ENCODE measurements at regions not wholly inside any gene's neighbourhood (a gene's known extent, or its start where the extent isn't known, plus 50 kb on each side); places are given as distances from the start of the nearest gene placed in this dataset.
"Not testable (repeated sequence)": the region's sequence is repeated elsewhere in the genome, so short reads cannot be mapped to it uniquely, and the experiment has no call there.

GRCh38 chr15:85267158-85267857 lies 113.1 kb upstream of the AKAP13 start:
- DNase-seq, result not testable (repeated sequence)

GRCh38 chr15:85274315-85275050 lies 105.9 kb upstream of the AKAP13 start:
- no peak for DNase-seq

- no peak for DNase-seq
These were observed 103.9 kb upstream of the AKAP13 start for GRCh38 chr15:85276508-85276907.

GRCh38 chr15:85276921-85277320 lies 103.5 kb upstream of the AKAP13 start:
- no peak for DNase-seq

- no peak for DNase-seq
These were observed 102.5 kb upstream of the AKAP13 start for GRCh38 chr15:85277847-85278370.

- no peak for DNase-seq
These were observed 100.2 kb upstream of the AKAP13 start for GRCh38 chr15:85280203-85280602.

GRCh38 chr15:85281293-85281882 lies 99.0 kb upstream of the AKAP13 start:
- no peak for DNase-seq

- DNase-seq, result peak; percentile 51
These were observed 97.8 kb upstream of the AKAP13 start for GRCh38 chr15:85282504-85283115.

GRCh38 chr15:85283815-85284214 lies 96.6 kb upstream of the AKAP13 start:
- not testable (repeated sequence) for DNase-seq

- DNase-seq, result no peak
These were observed 95.9 kb upstream of the AKAP13 start for GRCh38 chr15:85284497-85284896.

GRCh38 chr15:85289677-85290365 lies 90.6 kb upstream of the AKAP13 start:
- DNase-seq, result peak; percentile 19

- not testable (repeated sequence) for DNase-seq
These were observed 87.8 kb upstream of the AKAP13 start for GRCh38 chr15:85292583-85292982.

GRCh38 chr15:85296615-85297402 lies 83.6 kb upstream of the AKAP13 start:
- DNase-seq, result peak; percentile 76

GRCh38 chr15:85297537-85297936 lies 82.9 kb upstream of the AKAP13 start:
- DNase-seq, result no peak

- no peak for DNase-seq
These were observed 82.0 kb upstream of the AKAP13 start for GRCh38 chr15:85298366-85298765.

GRCh38 chr15:85298941-85299340 lies 81.5 kb upstream of the AKAP13 start:
- no peak for DNase-seq

- no peak for DNase-seq
These were observed 78.1 kb upstream of the AKAP13 start for GRCh38 chr15:85302271-85302670.

GRCh38 chr15:85305050-85305449 lies 75.4 kb upstream of the AKAP13 start:
- DNase-seq, result no peak

- no peak for DNase-seq
These were observed 73.3 kb upstream of the AKAP13 start for GRCh38 chr15:85306946-85307686.

GRCh38 chr15:85307687-85308045 lies 72.7 kb upstream of the AKAP13 start:
- DNase-seq, result no peak

- no peak for DNase-seq
These were observed 68.8 kb upstream of the AKAP13 start for GRCh38 chr15:85311647-85312046.
